Upper lobe of left lung (tissue), 6 donors: ENCODE measurements at regions not wholly inside any gene's neighbourhood (a gene's known extent, or its start where the extent isn't known, plus 50 kb on each side); places are given as distances from the start of the nearest gene placed in this dataset.
A peak's percentile ranks its signal among the peaks of the same experiment; 100 is the strongest.

Experiments used
- ATAC-seq, 2 donors: fragments of 200-7000 bp; cut with Tn5 transposase; one replicate each; pipeline ENCODE4 v1.9.1; 2022; ENCODE audit warnings: mild to moderate bottlenecking in 2 of 2, moderate library complexity in 2 of 2; ENCODE audit not compliant: low FRiP score in 2 of 2
- DNase-seq, 2 donors: peaks; one replicate each; pipeline ENCODE4 v3.0.0-alpha.2; 2019 to 2020
- H3K27ac ChIP-seq, 4 donors: fragments of 200-600 bp; sonication (generic); one replicate each; pipeline ENCODE4 v1.5.1; 2016 to 2019
- H3K27me3 ChIP-seq, 4 donors: fragments of 200-600 bp; sonication (generic); one replicate each; pipeline ENCODE4 v1.5.1; 2017 to 2019
- H3K36me3 ChIP-seq, 4 donors: fragments of 200-600 bp; sonication (generic); one replicate each; pipeline ENCODE4 v1.5.1; 2016 to 2019
- H3K4me1 ChIP-seq, 4 donors: fragments of 200-600 bp; sonication (generic); one replicate each; pipeline ENCODE4 v1.5.1; 2018 to 2019
- H3K4me3 ChIP-seq, 4 donors: fragments of 200-600 bp; sonication (generic); one replicate each; pipeline ENCODE4 v1.5.1; 2017 to 2019; ENCODE audit warnings: mild to moderate bottlenecking in 2 of 4, moderate library complexity in 1 of 4
- H3K9me3 ChIP-seq, 4 donors: fragments of 200-600 bp; sonication (generic); one replicate each; pipeline ENCODE4 v1.5.1; 2018 to 2019
- EP300 ChIP-seq, 4 donors: sonication (generic); formaldehyde crosslinking; IDR thresholded peaks; one replicate each; pipeline ENCODE4 v1.5.1; 2017; ENCODE audit warnings: antibody characterized with exemption in 4 of 4, control low read depth in 2 of 4
- POLR2A ChIP-seq, 4 donors: fragments of 450-650 bp; IDR thresholded peaks; one replicate each; pipeline ENCODE4 v1.5.1; 2016 to 2017; ENCODE audit warnings: antibody characterized with exemption in 4 of 4, mild to moderate bottlenecking in 2 of 4
- POLR2AphosphoS5 ChIP-seq, 2 donors: sonication (generic); formaldehyde crosslinking; IDR thresholded peaks; one replicate each; pipeline ENCODE4 v1.5.1; 2017; ENCODE audit warnings: antibody characterized with exemption in 2 of 2
- WGBS, 2 donors: methylation state at CpG; one replicate each; pipeline ENCODE4 v1.1.5; 2017 to 2018; 5-methylcytosine and 5-hydroxymethylcytosine counted together
- TF ChIP-seq, protein P1 (sequence below), 6 experiments: fragments of 450-650 bp in 4 of 6; fragments of 200-600 bp in 2 of 6; sonication (generic) in 2 of 6; IDR thresholded peaks; one replicate each; pipeline ENCODE4 v1.5.1; 2016 to 2019; ENCODE audit warnings: antibody characterized with exemption in 6 of 6
- donor health status: DM: no; HTN: no; CAD: no; lungs with moderate emphysema.
- donor health status: DM: no; HTN: yes; CAD: no; lungs with severe emphysema.

DNA sequence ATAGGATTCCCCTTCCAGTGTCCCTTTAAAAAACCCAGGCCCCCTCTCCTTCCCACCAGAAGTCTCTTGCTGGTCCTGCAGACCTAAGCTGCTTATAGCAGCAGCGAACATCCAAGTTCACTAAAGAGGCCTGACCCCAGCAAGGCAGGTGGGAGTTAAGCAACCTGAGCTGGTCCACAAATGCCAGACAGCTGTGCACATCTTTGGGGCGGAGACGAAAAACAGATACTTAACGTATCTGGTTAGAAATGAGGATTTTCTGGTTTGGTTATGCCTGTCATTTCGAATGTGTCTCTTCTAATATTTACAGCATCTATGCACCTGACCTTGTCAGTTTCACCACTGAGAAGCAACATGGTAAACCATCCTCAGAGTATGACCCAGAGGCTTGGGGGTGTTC lies 87.8 kb downstream of the SLC2A10 start:
- Histone ChIP-seq H3K9me3 (no peaks in the 10 kb centered on the region), H3K36me3 (no peaks in the 10 kb centered on the region), H3K4me1 (no peaks in the 10 kb centered on the region), H3K4me3 (no peak overlapping the region), H3K27ac (no peak overlapping the region), H3K27me3 (no peaks in the 10 kb centered on the region)
- 80 to 83% methylated on average over 5 of the region's 5 CpGs for WGBS, 2 donors
- TF ChIP-seq, protein P1, sequence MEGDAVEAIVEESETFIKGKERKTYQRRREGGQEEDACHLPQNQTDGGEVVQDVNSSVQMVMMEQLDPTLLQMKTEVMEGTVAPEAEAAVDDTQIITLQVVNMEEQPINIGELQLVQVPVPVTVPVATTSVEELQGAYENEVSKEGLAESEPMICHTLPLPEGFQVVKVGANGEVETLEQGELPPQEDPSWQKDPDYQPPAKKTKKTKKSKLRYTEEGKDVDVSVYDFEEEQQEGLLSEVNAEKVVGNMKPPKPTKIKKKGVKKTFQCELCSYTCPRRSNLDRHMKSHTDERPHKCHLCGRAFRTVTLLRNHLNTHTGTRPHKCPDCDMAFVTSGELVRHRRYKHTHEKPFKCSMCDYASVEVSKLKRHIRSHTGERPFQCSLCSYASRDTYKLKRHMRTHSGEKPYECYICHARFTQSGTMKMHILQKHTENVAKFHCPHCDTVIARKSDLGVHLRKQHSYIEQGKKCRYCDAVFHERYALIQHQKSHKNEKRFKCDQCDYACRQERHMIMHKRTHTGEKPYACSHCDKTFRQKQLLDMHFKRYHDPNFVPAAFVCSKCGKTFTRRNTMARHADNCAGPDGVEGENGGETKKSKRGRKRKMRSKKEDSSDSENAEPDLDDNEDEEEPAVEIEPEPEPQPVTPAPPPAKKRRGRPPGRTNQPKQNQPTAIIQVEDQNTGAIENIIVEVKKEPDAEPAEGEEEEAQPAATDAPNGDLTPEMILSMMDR (IDR thresholded peaks at IDR 0.05) = no peak
- no peak for TF ChIP-seq POLR2A (IDR thresholded peaks at IDR 0.05)
- no peak for TF ChIP-seq EP300 (IDR thresholded peaks at IDR 0.05)
- no peak for TF ChIP-seq POLR2AphosphoS5 (IDR thresholded peaks at IDR 0.05)
- ATAC-seq (no peak), DNase-seq (no peak)

DNA sequence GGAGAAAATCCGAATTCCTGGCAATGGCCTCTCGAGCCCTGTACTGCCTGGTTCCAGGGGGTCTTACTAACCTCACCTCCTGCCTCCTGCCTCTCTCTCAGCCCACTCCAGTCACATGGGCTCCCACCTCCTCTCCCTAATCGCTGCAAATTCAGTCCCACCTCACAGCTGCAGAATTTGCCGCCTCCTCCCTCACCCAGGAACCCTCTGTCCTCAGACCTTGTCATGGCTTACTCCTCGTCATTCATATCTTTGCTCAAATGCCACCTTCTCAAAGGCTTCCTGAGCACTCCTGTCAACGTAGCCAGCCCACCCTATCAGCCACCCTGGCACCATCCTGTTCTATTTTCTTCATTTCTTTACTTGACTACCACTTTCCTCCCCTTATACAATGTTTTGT lies 89.0 kb downstream of the SLC2A10 start:
- no peaks in the 10 kb centered on the region for H3K4me1 ChIP-seq
- no peaks in the 10 kb centered on the region for H3K9me3 ChIP-seq
- 53 to 57% methylated on average over 6 of the region's 6 CpGs for WGBS, 2 donors
- no peak for DNase-seq
- TF ChIP-seq, protein P1 (IDR thresholded peaks at IDR 0.05) = no peak
- no peak for TF ChIP-seq POLR2AphosphoS5 (IDR thresholded peaks at IDR 0.05)
- no peak for TF ChIP-seq POLR2A (IDR thresholded peaks at IDR 0.05)
- no peak for TF ChIP-seq EP300 (IDR thresholded peaks at IDR 0.05)
- no peak overlapping the region for H3K4me3 ChIP-seq
- H3K27me3 ChIP-seq = no peaks in the 10 kb centered on the region
- no peak for ATAC-seq
- H3K36me3 ChIP-seq = no peaks in the 10 kb centered on the region
- no peak overlapping the region for H3K27ac ChIP-seq

DNA sequence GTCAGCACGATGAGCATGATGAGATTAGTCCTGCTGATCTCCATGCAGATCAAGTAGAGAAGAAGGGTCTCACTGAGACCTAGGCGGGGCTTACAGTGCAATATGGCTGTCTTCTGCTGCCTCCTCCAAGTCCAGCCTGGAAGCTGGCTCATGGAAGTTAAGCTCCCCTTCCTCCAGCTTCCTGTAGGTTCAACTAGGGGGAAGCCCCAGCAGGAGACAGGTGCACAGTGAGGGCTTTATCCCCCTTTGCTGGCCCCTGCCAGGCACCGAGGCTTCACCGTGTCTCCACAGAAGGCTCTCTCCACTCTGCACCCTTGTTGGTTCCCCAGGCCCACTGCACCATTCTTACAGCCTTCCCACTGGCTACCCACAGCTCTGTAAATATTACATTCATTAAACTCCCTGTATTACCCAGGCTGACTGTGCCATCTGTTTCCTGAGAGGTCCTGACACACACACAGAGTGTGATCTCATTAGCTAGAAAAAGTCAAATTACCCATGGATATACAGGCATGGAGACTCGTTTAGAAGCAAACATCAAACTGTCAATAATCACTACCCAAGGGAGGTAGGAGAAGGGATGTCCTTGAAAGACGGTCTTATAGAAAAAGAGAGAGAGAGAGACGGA lies 90.4 kb downstream of the SLC2A10 start:
- no peak overlapping the region for H3K4me3 ChIP-seq
- no peaks in the 10 kb centered on the region for H3K4me1 ChIP-seq
- ATAC-seq (no peak), DNase-seq (no peak)
- H3K36me3 ChIP-seq = no peaks in the 10 kb centered on the region
- H3K9me3 ChIP-seq = no peaks in the 10 kb centered on the region
- WGBS, 2 donors = 47 to 57% methylated on average over 5 to 7 of the region's 7 CpGs
- H3K27me3 ChIP-seq = no peaks in the 10 kb centered on the region
- no peak overlapping the region for H3K27ac ChIP-seq
- TF ChIP-seq POLR2AphosphoS5 (IDR thresholded peaks at IDR 0.05) = no peak

DNA sequence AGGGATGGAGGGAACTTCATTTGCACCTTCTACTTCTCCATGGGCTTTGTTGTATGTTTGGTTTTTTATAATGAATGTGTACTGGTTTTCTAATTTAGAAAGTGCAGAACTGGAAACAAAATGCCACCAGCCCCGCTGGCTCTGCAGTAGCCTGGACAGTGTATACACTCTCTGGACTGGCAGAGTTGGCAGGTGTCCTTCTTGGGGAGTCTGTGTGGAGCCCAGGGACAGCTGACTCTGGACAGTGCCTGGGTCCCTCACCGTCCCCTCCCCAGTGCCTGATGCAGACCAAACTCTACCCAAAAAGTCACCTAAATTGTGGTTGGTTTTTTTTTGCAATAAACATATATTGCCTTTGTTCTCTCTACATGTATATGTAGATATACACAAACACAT lies 91.0 kb downstream of the SLC2A10 start:
- 83 to 85% methylated on average over 2 of the region's 2 CpGs for WGBS, 2 donors
- H3K4me3 ChIP-seq = no peak overlapping the region
- H3K27ac ChIP-seq = no peak overlapping the region
- DNase-seq (no peak), ATAC-seq (peak in 1 of 2 donors; percentile 66)
- H3K9me3 ChIP-seq = no peaks in the 10 kb centered on the region
- H3K36me3 ChIP-seq = no peaks in the 10 kb centered on the region
- H3K4me1 ChIP-seq = no peaks in the 10 kb centered on the region
- no peak for TF ChIP-seq POLR2AphosphoS5 (IDR thresholded peaks at IDR 0.05)
- TF ChIP-seq, protein P1 (IDR thresholded peaks at IDR 0.05) = no peak
- TF ChIP-seq POLR2A (IDR thresholded peaks at IDR 0.05) = no peak
- TF ChIP-seq EP300 (IDR thresholded peaks at IDR 0.05) = no peak
- no peaks in the 10 kb centered on the region for H3K27me3 ChIP-seq

DNA sequence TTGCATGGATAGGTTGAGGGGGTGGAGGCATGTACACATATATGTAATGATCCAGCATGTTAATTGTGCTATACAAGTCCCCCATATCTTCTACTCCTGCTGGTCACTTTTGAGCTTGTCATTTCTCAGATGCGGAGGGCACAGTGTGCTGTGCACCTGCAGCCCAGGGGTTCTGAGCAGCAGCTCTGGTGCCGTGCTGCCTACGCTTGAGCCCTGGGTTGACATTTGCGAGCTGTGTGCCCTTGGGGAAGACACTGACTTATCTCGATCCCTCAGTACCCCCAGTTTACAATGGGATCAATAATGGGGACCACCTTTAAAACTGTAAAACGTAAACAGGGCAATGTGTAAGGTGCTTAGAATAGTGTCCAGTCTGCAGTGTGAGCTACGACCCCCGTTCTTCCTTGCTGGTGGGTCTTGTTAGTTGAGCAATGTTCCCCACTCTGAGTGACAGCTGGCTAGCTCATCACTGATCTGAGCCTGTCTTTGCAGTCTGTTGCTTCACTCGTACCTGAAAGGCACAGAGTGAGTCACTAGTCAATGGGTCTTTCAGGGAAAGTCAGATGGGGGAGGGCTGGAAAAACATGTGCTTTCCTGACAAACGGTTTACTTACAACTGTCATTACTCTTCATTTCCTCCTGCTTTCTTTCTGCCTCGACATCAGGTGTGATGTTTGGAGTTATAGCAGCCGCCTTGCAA lies 91.7 kb downstream of the SLC2A10 start:
- 69 to 75% methylated on average over 12 of the region's 12 CpGs for WGBS, 2 donors
- TF ChIP-seq EP300 (IDR thresholded peaks at IDR 0.05) = no peak
- no peak for TF ChIP-seq POLR2A (IDR thresholded peaks at IDR 0.05)
- TF ChIP-seq POLR2AphosphoS5 (IDR thresholded peaks at IDR 0.05) = no peak
- H3K9me3 ChIP-seq = no peaks in the 10 kb centered on the region
- no peak overlapping the region for H3K27ac ChIP-seq
- H3K4me3 ChIP-seq = no peak overlapping the region
- H3K27me3 ChIP-seq = no peaks in the 10 kb centered on the region
- ATAC-seq (no peak), DNase-seq (no peak)
- H3K36me3 ChIP-seq = no peaks in the 10 kb centered on the region
- no peaks in the 10 kb centered on the region for H3K4me1 ChIP-seq

DNA sequence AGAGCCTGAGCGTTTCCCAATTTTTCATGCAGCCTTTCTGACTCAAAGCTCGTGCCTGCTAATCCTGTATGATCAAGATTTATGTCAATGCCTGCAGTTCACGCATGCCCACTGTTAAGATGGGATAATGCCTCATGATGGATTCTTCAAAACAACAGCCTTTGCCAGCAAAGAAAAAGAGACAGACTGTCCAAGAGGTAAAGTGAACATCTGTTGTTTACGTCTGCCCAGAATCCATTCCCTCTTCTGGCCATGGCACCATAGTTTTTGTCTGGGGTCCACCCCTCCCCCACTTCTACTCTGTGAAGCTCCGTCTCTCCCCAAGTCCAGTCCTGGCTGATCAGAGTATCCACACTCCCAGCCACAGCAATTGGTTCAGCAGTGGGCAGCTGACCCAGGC lies 91.9 kb upstream of the EYA2 start:
- Histone ChIP-seq H3K27me3 (no peaks in the 10 kb centered on the region), H3K9me3 (no peaks in the 10 kb centered on the region), H3K4me3 (no peak overlapping the region), H3K4me1 (no peaks in the 10 kb centered on the region), H3K36me3 (no peaks in the 10 kb centered on the region), H3K27ac (no peak overlapping the region)
- TF ChIP-seq, protein P1 (IDR thresholded peaks at IDR 0.05) = no peak
- TF ChIP-seq EP300 (IDR thresholded peaks at IDR 0.05) (no peak), POLR2A (IDR thresholded peaks at IDR 0.05) (no peak), POLR2AphosphoS5 (IDR thresholded peaks at IDR 0.05) (no peak)
- no peak for ATAC-seq
- DNase-seq = no peak
- 54 to 67% methylated on average over 5 of the region's 5 CpGs for WGBS, 2 donors
